ENCODE measurements at regions not wholly inside any gene's neighbourhood (a gene's known extent, or its start where the extent isn't known, plus 50 kb on each side); places are given as distances from the start of the nearest gene placed in this dataset.

- TF ChIP-seq CTCF (optimal IDR thresholded peaks at IDR 0.05 in 1 of 3, IDR thresholded peaks at IDR 0.05 in 1 of 3, conservative IDR thresholded peaks at IDR 0.05 in 1 of 3; ENCODE audit: extremely low read depth in 1 of 3, insufficient read depth in 2 of 3, low read length in 3 of 3), result no peak
- no peak for TF ChIP-seq EZH2 (IDR thresholded peaks at IDR 0.05; ENCODE audit: low read length)
Observed at GRCh38 chr4:11480683-11481082, 52.0 kb upstream of the HS3ST1 start.

Measured in keratinocyte (primary cell).